ENCODE measurements at regions not wholly inside any gene's neighbourhood (a gene's known extent, or its start where the extent isn't known, plus 50 kb on each side); places are given as distances from the start of the nearest gene placed in this dataset.

GRCh38 chr3:158918451-158918850 is 116.6 kb downstream of the MFSD1 start:
- H3K4me1 ChIP-seq (replicated peaks), result no peaks in the 10 kb centered on the region
- intact Hi-C loops (cut with DNase I), result loop anchor here (5.0 kb wide), 1 partner anchor 339 kb away; no protein-coding TSS in a partner anchor
- TF ChIP-seq POLR2AphosphoS5 (IDR thresholded peaks at IDR 0.05) (no peak), CTCF (IDR thresholded peaks at IDR 0.05) (no peak), POLR2A (IDR thresholded peaks at IDR 0.05) (no peak)
- no peaks in the 10 kb centered on the region for H3K9me3 ChIP-seq
- no peak for DNase-seq (ENCODE audit: low spot score)
- H3K36me3 ChIP-seq, result no peaks in the 10 kb centered on the region
- H3K27ac ChIP-seq, result no peak overlapping the region
- no peaks in the 10 kb centered on the region for H3K27me3 ChIP-seq (replicated peaks; ENCODE audit: insufficient read depth)
- no peak overlapping the region for H3K4me3 ChIP-seq
- 96% methylated on average over 2 of the region's 2 CpGs for WGBS

- no peaks in the 10 kb centered on the region for H3K9me3 ChIP-seq
- intact Hi-C loops (cut with DNase I), result no loop called here
Measured at GRCh38 chr3:158920371-158920770, 118.5 kb downstream of the MFSD1 start.

GRCh38 chr3:158925021-158925420 is 123.2 kb downstream of the MFSD1 start:
- peak; percentile 29 for DNase-seq (ENCODE audit: low spot score)
- no peaks in the 10 kb centered on the region for H3K27me3 ChIP-seq (replicated peaks; ENCODE audit: insufficient read depth)
- H3K36me3 ChIP-seq, result no peaks in the 10 kb centered on the region
- 36% methylated on average over 5 of the region's 5 CpGs for WGBS
- intact Hi-C loops (cut with DNase I), result no loop called here
- no peaks in the 10 kb centered on the region for H3K9me3 ChIP-seq
- H3K4me3 ChIP-seq, result no peak overlapping the region
- no peaks in the 10 kb centered on the region for H3K4me1 ChIP-seq (replicated peaks)
- H3K27ac ChIP-seq, result no peak overlapping the region
- TF ChIP-seq POLR2A (IDR thresholded peaks at IDR 0.05), result no peak
- no peak for TF ChIP-seq POLR2AphosphoS5 (IDR thresholded peaks at IDR 0.05)
- no peak for TF ChIP-seq CTCF (IDR thresholded peaks at IDR 0.05)

More at GRCh38 chr3:158920371-158920770, 118.5 kb downstream of the MFSD1 start:
- DNase-seq (ENCODE audit: low spot score), result no peak
- no peak for TF ChIP-seq CTCF (IDR thresholded peaks at IDR 0.05)
- no peak for TF ChIP-seq POLR2AphosphoS5 (IDR thresholded peaks at IDR 0.05)
- TF ChIP-seq POLR2A (IDR thresholded peaks at IDR 0.05), result no peak
- no peaks in the 10 kb centered on the region for H3K4me1 ChIP-seq (replicated peaks)
- no peaks in the 10 kb centered on the region for H3K27me3 ChIP-seq (replicated peaks; ENCODE audit: insufficient read depth)
- H3K36me3 ChIP-seq, result no peaks in the 10 kb centered on the region
- H3K27ac ChIP-seq, result no peak overlapping the region
- H3K4me3 ChIP-seq, result no peak overlapping the region

GRCh38 chr3:158925828-158926494 is 124.1 kb downstream of the MFSD1 start:
- H3K27ac ChIP-seq, result no peak overlapping the region

More at GRCh38 chr3:158925828-158926494, 124.1 kb downstream of the MFSD1 start:
- no peak overlapping the region for H3K4me3 ChIP-seq
- 48% methylated on average over 5 of the region's 5 CpGs for WGBS
- no peak for DNase-seq (ENCODE audit: low spot score)
- H3K4me1 ChIP-seq (replicated peaks), result no peaks in the 10 kb centered on the region
- H3K9me3 ChIP-seq, result no peaks in the 10 kb centered on the region
- no peaks in the 10 kb centered on the region for H3K36me3 ChIP-seq
- no peak for TF ChIP-seq POLR2A (IDR thresholded peaks at IDR 0.05)
- TF ChIP-seq CTCF (IDR thresholded peaks at IDR 0.05), result no peak
- TF ChIP-seq POLR2AphosphoS5 (IDR thresholded peaks at IDR 0.05), result no peak
- intact Hi-C loops (cut with DNase I), result no loop called here
- H3K27me3 ChIP-seq (replicated peaks; ENCODE audit: insufficient read depth), result no peaks in the 10 kb centered on the region
